SK-N-SH (cell line): ENCODE measurements at regions not wholly inside any gene's neighbourhood (a gene's known extent, or its start where the extent isn't known, plus 50 kb on each side); places are given as distances from the start of the nearest gene placed in this dataset.

Experiments
- CTCF ChIP-seq: fragments of 200-600 bp; sonication (generic); IDR thresholded peaks from 2 replicates; pipeline ENCODE4 v1.6.1; 2017; ENCODE audit warnings: antibody characterized with exemption, mild to moderate bottlenecking, moderate library complexity
- MAX ChIP-seq: IDR thresholded peaks from 2 replicates; pipeline ENCODE4 v1.4.0; 2012; ENCODE audit warnings: low read depth
- RAD21 ChIP-seq: IDR thresholded peaks from 2 replicates; pipeline ENCODE4 v1.6.1; 2012; ENCODE audit warnings: mild to moderate bottlenecking, low read length

GRCh38 chr10:9103301-9103700 is 1048.8 kb downstream of the GATA3 start:
- no peak for TF ChIP-seq MAX
- no peak for TF ChIP-seq RAD21
- TF ChIP-seq CTCF: no peak
